IMR-90 (cell line): ENCODE measurements at regions not wholly inside any gene's neighbourhood (a gene's known extent, or its start where the extent isn't known, plus 50 kb on each side); places are given as distances from the start of the nearest gene placed in this dataset.

ENCODE experiments used
- ATAC-seq: fragments of 200-7000 bp; cut with Tn5 transposase; 2 replicates; pipeline ENCODE4 v1.9.1; 2020; ENCODE audit warnings: low read depth, mild to moderate bottlenecking, moderate library complexity
- BruUV-seq: library from RNA; stranded (reverse); fragments of 400-500 nt; replicated peaks from 2 replicates; lab custom pipeline; 2021; lab: Mats Ljungman, UMichigan
- CTCF ChIA-PET: fragments of 300-600 bp; formaldehyde crosslinking; extraction: SDS; loops from one replicate; lab custom pipeline; 2021; ENCODE audit warnings: antibody characterized with exemption; lab: Yijun Ruan, JAX
- POLR2A ChIA-PET: fragments of 300-600 bp; sonication (Branson Sonifier 250); formaldehyde crosslinking; loops from one replicate; lab custom pipeline; 2022; ENCODE audit warnings: antibody characterized with exemption; ENCODE audit not compliant: unreplicated experiment; lab: Charles Lee
- DNase-seq: peaks from one replicate; pipeline ENCODE4 v3.0.0; 2013
- H2AFZ ChIP-seq: replicated peaks from 2 replicates; pipeline ENCODE3; 2013; ENCODE audit warnings: low read length, mild to moderate bottlenecking; ENCODE audit not compliant: poor library complexity
- H2AK5ac ChIP-seq: 2 replicates; pipeline ENCODE4 v1.6.1; 2013; ENCODE audit warnings: low read depth, low read length, inconsistent platforms
- H2AK9ac ChIP-seq: replicated peaks from 2 replicates; pipeline ENCODE3; 2013; ENCODE audit warnings: mild to moderate bottlenecking, low read depth, low read length, moderate library complexity; ENCODE audit not compliant: poor library complexity
- H2BK120ac ChIP-seq: 2 replicates; pipeline ENCODE4 v1.6.1; 2013; ENCODE audit warnings: low read depth, low read length, inconsistent platforms
- H2BK15ac ChIP-seq: 3 replicates; pipeline ENCODE4 v1.6.1; 2013; ENCODE audit warnings: low read depth, low read length, inconsistent platforms
- H2BK20ac ChIP-seq: 2 replicates; pipeline ENCODE4 v1.6.1; 2013; ENCODE audit warnings: low read depth, mild to moderate bottlenecking, inconsistent platforms, low read length, moderate library complexity
- H2BK5ac ChIP-seq: 2 replicates; pipeline ENCODE4 v1.6.1; 2013; ENCODE audit warnings: mild to moderate bottlenecking, low read depth, low read length, inconsistent platforms; ENCODE audit not compliant: poor library complexity, severe bottlenecking
- H3K14ac ChIP-seq: replicated peaks from 2 replicates; pipeline ENCODE4 v1.6.1; 2013; ENCODE audit warnings: low read depth, low read length, inconsistent platforms
- H3K18ac ChIP-seq: 2 replicates; pipeline ENCODE4 v1.6.1; 2013; ENCODE audit warnings: low read depth, low read length, control low read depth
- H3K23ac ChIP-seq: 2 replicates; pipeline ENCODE4 v1.6.1; 2013; ENCODE audit warnings: low read depth, low read length, inconsistent platforms
- H3K27ac ChIP-seq: 2 replicates; pipeline ENCODE4 v1.5.1; 2013; ENCODE audit warnings: mild to moderate bottlenecking, control low read depth, low read length; ENCODE audit not compliant: insufficient read depth
- H3K27me3 ChIP-seq: 2 replicates; pipeline ENCODE4 v1.6.1; 2013; ENCODE audit warnings: low read length; ENCODE audit not compliant: control insufficient read depth, insufficient read depth
- H3K36me3 ChIP-seq: 2 replicates; pipeline ENCODE4 v1.6.1; 2013; ENCODE audit warnings: low read length, mixed read lengths; ENCODE audit not compliant: control insufficient read depth, insufficient read depth
- H3K4ac ChIP-seq: 2 replicates; pipeline ENCODE4 v1.6.1; 2013; ENCODE audit warnings: low read depth, low read length, inconsistent platforms
- H3K4me1 ChIP-seq: 2 replicates; pipeline ENCODE4 v1.6.1; 2013; ENCODE audit warnings: low read length, mixed read lengths; ENCODE audit not compliant: control insufficient read depth, insufficient read depth
- H3K4me2 ChIP-seq: 2 replicates; pipeline ENCODE4 v1.6.1; 2013; ENCODE audit warnings: low read depth, mild to moderate bottlenecking, control low read depth, low read length, moderate library complexity
- H3K4me3 ChIP-seq: 2 replicates; pipeline ENCODE4 v1.5.1; 2013; ENCODE audit warnings: low read depth, mild to moderate bottlenecking, control low read depth, low read length, moderate library complexity; ENCODE audit not compliant: insufficient read depth
- H3K56ac ChIP-seq: 2 replicates; pipeline ENCODE4 v1.6.1; 2013; ENCODE audit warnings: low read length, inconsistent platforms; ENCODE audit not compliant: insufficient read depth; ENCODE audit errors: extremely low read depth
- H3K79me1 ChIP-seq, 2 experiments: 2 replicates each; pipeline ENCODE4 v1.6.1; 2013; ENCODE audit warnings: low read length in 2 of 2, inconsistent platforms in 1 of 2, low read depth in 1 of 2
- H3K9ac ChIP-seq: 2 replicates; pipeline ENCODE4 v1.6.1; 2013; ENCODE audit warnings: low read depth, low read length, control low read depth
- H3K9me1 ChIP-seq: 2 replicates; pipeline ENCODE4 v1.6.1; 2013; ENCODE audit warnings: low read length, inconsistent platforms; ENCODE audit not compliant: insufficient read depth
- H3K9me3 ChIP-seq: 2 replicates; pipeline ENCODE4 v1.6.1; 2013; ENCODE audit warnings: low read length; ENCODE audit not compliant: control insufficient read depth, insufficient read depth
- H4K20me1 ChIP-seq: 2 replicates; pipeline ENCODE4 v1.6.1; 2013; ENCODE audit warnings: low read length, inconsistent platforms; ENCODE audit not compliant: insufficient read depth
- H4K5ac ChIP-seq: 2 replicates; pipeline ENCODE4 v1.6.1; 2013; ENCODE audit warnings: mild to moderate bottlenecking, low read depth, low read length, control low read depth
- H4K8ac ChIP-seq, 2 experiments: 2 replicates each; pipeline ENCODE4 v1.6.1; 2013; ENCODE audit warnings: low read depth in 2 of 2, low read length in 2 of 2, control low read depth in 1 of 2, inconsistent platforms in 1 of 2
- H4K91ac ChIP-seq: 2 replicates; pipeline ENCODE4 v1.6.1; 2013; ENCODE audit warnings: low read depth, low read length, inconsistent platforms; ENCODE audit not compliant: insufficient read depth
- CHD1 ChIP-seq: IDR thresholded peaks from 2 replicates; pipeline ENCODE4 v1.6.1; 2012; ENCODE audit warnings: low read depth, low read length, improper control_type of control experiment
- MXI1 ChIP-seq: IDR thresholded peaks from 2 replicates; pipeline ENCODE4 v1.6.1; 2012; ENCODE audit warnings: low read depth, mild to moderate bottlenecking, low read length, moderate library complexity, borderline replicate concordance
- RCOR1 ChIP-seq: IDR thresholded peaks from 2 replicates; pipeline ENCODE4 v1.6.1; 2012; ENCODE audit warnings: mild to moderate bottlenecking, low read length, improper control_type of control experiment; ENCODE audit not compliant: insufficient replicate concordance
- SMC3 ChIP-seq: fragments of 150-350 bp; IDR thresholded peaks from 2 replicates; pipeline ENCODE4 v1.6.1; 2016; ENCODE audit warnings: low read depth, mild to moderate bottlenecking, antibody characterized with exemption, low read length, moderate library complexity
- WGBS, 2 experiments: methylation state at CpG; one replicate each; pipeline versions ENCODE4 v1.1.5 to v1.1.7; 2013; ENCODE audit warnings: missing lambda C conversion rate in 2 of 2; ENCODE audit not compliant: insufficient read length in 1 of 2; ENCODE audit errors: extremely low coverage in 2 of 2; 5-methylcytosine and 5-hydroxymethylcytosine counted together
- dilution Hi-C: fragments of 300-500 bp; cut with HindIII; formaldehyde crosslinking; loops from one replicate; pipeline ENCODE4 v1.14.3; 2018; ENCODE audit warnings: low sequenced_read_pairs; ENCODE audit not compliant: unreplicated experiment
- in situ Hi-C: fragments of 300-500 bp; cut with MboI; formaldehyde crosslinking; loops from 3 replicates; pipeline ENCODE4 v1.14.3; 2019; ENCODE audit warnings: low sequenced_read_pairs, inconsistent platforms, mixed read lengths
- intact Hi-C: fragments of 100-400 bp; cut with micrococcal nuclease; formaldehyde crosslinking; loops from 2 replicates; pipeline ENCODE4 v1.10.0; 2022

GRCh38 chr1:209224886-209225285 lies 358.6 kb upstream of the CAMK1G start:
- no peak overlapping the region for H3K27ac ChIP-seq
- H3K18ac ChIP-seq, result no peak overlapping the region
- no peaks in the 10 kb centered on the region for H4K20me1 ChIP-seq
- H4K8ac ChIP-seq, result no peak overlapping the region
- H2AK5ac ChIP-seq, result no peak overlapping the region
- no peak overlapping the region for H3K14ac ChIP-seq
- H3K4me3 ChIP-seq, result no peak overlapping the region
- H3K27me3 ChIP-seq, result no peaks in the 10 kb centered on the region
- POLR2A ChIA-PET, result no interaction called here
- DNase-seq (no peak), ATAC-seq (no peak)
- H3K4ac ChIP-seq, result no peak overlapping the region
- no peaks in the 10 kb centered on the region for H3K9me1 ChIP-seq
- no peaks in the 10 kb centered on the region for H3K9me3 ChIP-seq
- no peak overlapping the region for H2BK120ac ChIP-seq
- H2AFZ ChIP-seq, result no peak overlapping the region
- no peaks in the 10 kb centered on the region for H3K4me1 ChIP-seq
- no peak overlapping the region for H2BK15ac ChIP-seq
- in situ Hi-C loops (no loop called here), dilution Hi-C loops (no loop called here), intact Hi-C loops (no loop called here)
- no peaks in the 10 kb centered on the region for H3K79me1 ChIP-seq
- no peak overlapping the region for H2BK5ac ChIP-seq
- CTCF ChIA-PET, result no interaction called here
- no peak overlapping the region for H3K9ac ChIP-seq
- WGBS, 2 experiments, result 44% methylated on average over 3 of the region's 4 CpGs; no CpG with 5 or more reads in 1 of the 2 experiments
- no peak overlapping the region for H3K4me2 ChIP-seq
- TF ChIP-seq SMC3 (no peak), CHD1 (no peak), MXI1 (no peak), RCOR1 (no peak)
- no peak overlapping the region for H2BK20ac ChIP-seq
- no peak overlapping the region for H3K23ac ChIP-seq
- no peak overlapping the region for H3K56ac ChIP-seq
- no peaks in the 10 kb centered on the region for H3K36me3 ChIP-seq
- H2AK9ac ChIP-seq, result no peak overlapping the region
- no peak overlapping the region for H4K5ac ChIP-seq
- no TSS peak for BruUV-seq
- no peak overlapping the region for H4K91ac ChIP-seq
